ENCODE measurements at regions not wholly inside any gene's neighbourhood (a gene's known extent, or its start where the extent isn't known, plus 50 kb on each side); places are given as distances from the start of the nearest gene placed in this dataset.

- peaks cover 0 to 4% (median 3%) of the 10 kb centered on the region in 4 donors for H3K4me1 ChIP-seq (ENCODE audit: control insufficient read depth in 4 of 4, insufficient read depth in 4 of 4, low read length in 3 of 4)
- no peak overlapping the region for H3K27ac ChIP-seq (ENCODE audit: low read depth in 1 of 2, low read length in 2 of 2)
- TF ChIP-seq, protein P1, sequence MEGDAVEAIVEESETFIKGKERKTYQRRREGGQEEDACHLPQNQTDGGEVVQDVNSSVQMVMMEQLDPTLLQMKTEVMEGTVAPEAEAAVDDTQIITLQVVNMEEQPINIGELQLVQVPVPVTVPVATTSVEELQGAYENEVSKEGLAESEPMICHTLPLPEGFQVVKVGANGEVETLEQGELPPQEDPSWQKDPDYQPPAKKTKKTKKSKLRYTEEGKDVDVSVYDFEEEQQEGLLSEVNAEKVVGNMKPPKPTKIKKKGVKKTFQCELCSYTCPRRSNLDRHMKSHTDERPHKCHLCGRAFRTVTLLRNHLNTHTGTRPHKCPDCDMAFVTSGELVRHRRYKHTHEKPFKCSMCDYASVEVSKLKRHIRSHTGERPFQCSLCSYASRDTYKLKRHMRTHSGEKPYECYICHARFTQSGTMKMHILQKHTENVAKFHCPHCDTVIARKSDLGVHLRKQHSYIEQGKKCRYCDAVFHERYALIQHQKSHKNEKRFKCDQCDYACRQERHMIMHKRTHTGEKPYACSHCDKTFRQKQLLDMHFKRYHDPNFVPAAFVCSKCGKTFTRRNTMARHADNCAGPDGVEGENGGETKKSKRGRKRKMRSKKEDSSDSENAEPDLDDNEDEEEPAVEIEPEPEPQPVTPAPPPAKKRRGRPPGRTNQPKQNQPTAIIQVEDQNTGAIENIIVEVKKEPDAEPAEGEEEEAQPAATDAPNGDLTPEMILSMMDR (IDR thresholded peaks at IDR 0.05; ENCODE audit: low read depth, low read length, missing input control): no peak
- TF ChIP-seq, protein P2, sequence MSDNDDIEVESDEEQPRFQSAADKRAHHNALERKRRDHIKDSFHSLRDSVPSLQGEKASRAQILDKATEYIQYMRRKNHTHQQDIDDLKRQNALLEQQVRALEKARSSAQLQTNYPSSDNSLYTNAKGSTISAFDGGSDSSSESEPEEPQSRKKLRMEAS (IDR thresholded peaks at IDR 0.05): no peak
- TF ChIP-seq YY1 (IDR thresholded peaks at IDR 0.05) (no peak), HNF4A (conservative IDR thresholded peaks at IDR 0.05) (no peak), GABPA (IDR thresholded peaks at IDR 0.05 in 1 of 2, conservative IDR thresholded peaks at IDR 0.05 in 1 of 2) (no peak), HNF4G (IDR thresholded peaks at IDR 0.05) (no peak), RAD21 (IDR thresholded peaks at IDR 0.05) (no peak), FOXA2 (IDR thresholded peaks at IDR 0.05) (no peak), TAF1 (conservative IDR thresholded peaks at IDR 0.05) (no peak)
- H3K4me3 ChIP-seq (ENCODE audit: low read depth in 1 of 3, low read length in 3 of 3): no peak overlapping the region
- H3K9me3 ChIP-seq (ENCODE audit: control insufficient read depth in 4 of 4, low read length in 3 of 4): no peaks in the 10 kb centered on the region
- no peak for DNase-seq (ENCODE audit: low spot score)
- H3K27me3 ChIP-seq (ENCODE audit: control insufficient read depth in 4 of 4, insufficient read depth in 4 of 4, low read length in 3 of 4): no peaks in the 10 kb centered on the region
- no peak overlapping the region for H3K9ac ChIP-seq (ENCODE audit: low read depth in 1 of 2, low read length in 2 of 2)
- H3K36me3 ChIP-seq (ENCODE audit: control insufficient read depth in 4 of 4, insufficient read depth in 3 of 4, low read depth in 1 of 4, low read length in 3 of 4): no peaks in the 10 kb centered on the region
- WGBS: 90% methylated on average over 5 of the region's 5 CpGs
Observed at GRCh38 chr17:70865993-70866804, 696.9 kb downstream of the KCNJ2 start.

- Histone ChIP-seq H3K27me3 (ENCODE audit: control insufficient read depth in 4 of 4, insufficient read depth in 4 of 4, low read length in 3 of 4) (no peaks in the 10 kb centered on the region), H3K9me3 (ENCODE audit: control insufficient read depth in 4 of 4, low read length in 3 of 4) (no peaks in the 10 kb centered on the region), H3K9ac (ENCODE audit: low read depth in 1 of 2, low read length in 2 of 2) (no peak overlapping the region), H3K4me1 (ENCODE audit: control insufficient read depth in 4 of 4, insufficient read depth in 4 of 4, low read length in 3 of 4) (peaks cover 0 to 15% (median 13%) of the 10 kb centered on the region in 4 donors), H3K27ac (ENCODE audit: low read depth in 1 of 2, low read length in 2 of 2) (no peak overlapping the region), H3K36me3 (ENCODE audit: control insufficient read depth in 4 of 4, insufficient read depth in 3 of 4, low read depth in 1 of 4, low read length in 3 of 4) (no peaks in the 10 kb centered on the region), H3K4me3 (ENCODE audit: low read depth in 1 of 3, low read length in 3 of 3) (no peak overlapping the region)
- DNase-seq (ENCODE audit: low spot score): no peak
- 93% methylated on average over 2 of the region's 2 CpGs for WGBS
- TF ChIP-seq, protein P1 (IDR thresholded peaks at IDR 0.05; ENCODE audit: low read depth, low read length, missing input control): no peak
- TF ChIP-seq, protein P3, sequence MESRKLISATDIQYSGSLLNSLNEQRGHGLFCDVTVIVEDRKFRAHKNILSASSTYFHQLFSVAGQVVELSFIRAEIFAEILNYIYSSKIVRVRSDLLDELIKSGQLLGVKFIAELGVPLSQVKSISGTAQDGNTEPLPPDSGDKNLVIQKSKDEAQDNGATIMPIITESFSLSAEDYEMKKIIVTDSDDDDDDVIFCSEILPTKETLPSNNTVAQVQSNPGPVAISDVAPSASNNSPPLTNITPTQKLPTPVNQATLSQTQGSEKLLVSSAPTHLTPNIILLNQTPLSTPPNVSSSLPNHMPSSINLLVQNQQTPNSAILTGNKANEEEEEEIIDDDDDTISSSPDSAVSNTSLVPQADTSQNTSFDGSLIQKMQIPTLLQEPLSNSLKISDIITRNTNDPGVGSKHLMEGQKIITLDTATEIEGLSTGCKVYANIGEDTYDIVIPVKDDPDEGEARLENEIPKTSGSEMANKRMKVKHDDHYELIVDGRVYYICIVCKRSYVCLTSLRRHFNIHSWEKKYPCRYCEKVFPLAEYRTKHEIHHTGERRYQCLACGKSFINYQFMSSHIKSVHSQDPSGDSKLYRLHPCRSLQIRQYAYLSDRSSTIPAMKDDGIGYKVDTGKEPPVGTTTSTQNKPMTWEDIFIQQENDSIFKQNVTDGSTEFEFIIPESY (IDR thresholded peaks at IDR 0.05): no peak
- TF ChIP-seq HNF4A (conservative IDR thresholded peaks at IDR 0.05): no peak
- TF ChIP-seq, protein P2 (IDR thresholded peaks at IDR 0.05): no peak
- TF ChIP-seq RXRA (IDR thresholded peaks at IDR 0.05): no peak
- TF ChIP-seq EGR1 (IDR thresholded peaks at IDR 0.05; ENCODE audit: low read depth in 2 of 2): no peak
- no peak for TF ChIP-seq FOXA2 (IDR thresholded peaks at IDR 0.05)
- TF ChIP-seq GABPA (IDR thresholded peaks at IDR 0.05 in 1 of 2, conservative IDR thresholded peaks at IDR 0.05 in 1 of 2): no peak
- no peak for TF ChIP-seq JUND (IDR thresholded peaks at IDR 0.05)
- TF ChIP-seq, protein P4, sequence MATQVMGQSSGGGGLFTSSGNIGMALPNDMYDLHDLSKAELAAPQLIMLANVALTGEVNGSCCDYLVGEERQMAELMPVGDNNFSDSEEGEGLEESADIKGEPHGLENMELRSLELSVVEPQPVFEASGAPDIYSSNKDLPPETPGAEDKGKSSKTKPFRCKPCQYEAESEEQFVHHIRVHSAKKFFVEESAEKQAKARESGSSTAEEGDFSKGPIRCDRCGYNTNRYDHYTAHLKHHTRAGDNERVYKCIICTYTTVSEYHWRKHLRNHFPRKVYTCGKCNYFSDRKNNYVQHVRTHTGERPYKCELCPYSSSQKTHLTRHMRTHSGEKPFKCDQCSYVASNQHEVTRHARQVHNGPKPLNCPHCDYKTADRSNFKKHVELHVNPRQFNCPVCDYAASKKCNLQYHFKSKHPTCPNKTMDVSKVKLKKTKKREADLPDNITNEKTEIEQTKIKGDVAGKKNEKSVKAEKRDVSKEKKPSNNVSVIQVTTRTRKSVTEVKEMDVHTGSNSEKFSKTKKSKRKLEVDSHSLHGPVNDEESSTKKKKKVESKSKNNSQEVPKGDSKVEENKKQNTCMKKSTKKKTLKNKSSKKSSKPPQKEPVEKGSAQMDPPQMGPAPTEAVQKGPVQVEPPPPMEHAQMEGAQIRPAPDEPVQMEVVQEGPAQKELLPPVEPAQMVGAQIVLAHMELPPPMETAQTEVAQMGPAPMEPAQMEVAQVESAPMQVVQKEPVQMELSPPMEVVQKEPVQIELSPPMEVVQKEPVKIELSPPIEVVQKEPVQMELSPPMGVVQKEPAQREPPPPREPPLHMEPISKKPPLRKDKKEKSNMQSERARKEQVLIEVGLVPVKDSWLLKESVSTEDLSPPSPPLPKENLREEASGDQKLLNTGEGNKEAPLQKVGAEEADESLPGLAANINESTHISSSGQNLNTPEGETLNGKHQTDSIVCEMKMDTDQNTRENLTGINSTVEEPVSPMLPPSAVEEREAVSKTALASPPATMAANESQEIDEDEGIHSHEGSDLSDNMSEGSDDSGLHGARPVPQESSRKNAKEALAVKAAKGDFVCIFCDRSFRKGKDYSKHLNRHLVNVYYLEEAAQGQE (IDR thresholded peaks at IDR 0.05): no peak
- no peak for TF ChIP-seq YY1 (IDR thresholded peaks at IDR 0.05)
- no peak for TF ChIP-seq ATF3 (IDR thresholded peaks at IDR 0.05)
Observed at GRCh38 chr17:70868149-70868548, 698.8 kb downstream of the KCNJ2 start.

Data from liver (tissue), 8 donors.